ENCODE measurements at regions not wholly inside any gene's neighbourhood (a gene's known extent, or its start where the extent isn't known, plus 50 kb on each side); places are given as distances from the start of the nearest gene placed in this dataset.
"Not testable (repeated sequence)": the region's sequence is repeated elsewhere in the genome, so short reads cannot be mapped to it uniquely, and the experiment has no call there.

DNA sequence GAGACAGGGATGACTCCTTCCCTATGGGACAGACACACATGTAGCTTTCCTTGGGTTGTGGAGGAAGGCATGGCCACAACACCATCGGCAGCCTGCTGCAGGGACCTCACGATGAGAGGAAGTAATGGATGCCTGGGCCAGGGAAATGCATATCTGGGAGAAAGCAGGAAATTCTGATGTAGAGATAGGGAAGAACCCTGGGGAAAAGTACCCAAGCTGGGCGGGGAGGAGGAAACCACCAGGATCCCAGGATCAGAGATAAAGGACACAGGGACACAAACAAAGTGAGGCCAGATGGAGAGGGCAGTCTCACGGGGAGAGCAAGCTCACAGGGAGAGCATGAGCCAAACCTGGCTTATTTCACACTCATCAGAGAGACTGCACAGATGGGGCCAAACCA is 294.7 kb upstream of the TEKT4 start:
- DNase-seq: not testable (repeated sequence)

DNA sequence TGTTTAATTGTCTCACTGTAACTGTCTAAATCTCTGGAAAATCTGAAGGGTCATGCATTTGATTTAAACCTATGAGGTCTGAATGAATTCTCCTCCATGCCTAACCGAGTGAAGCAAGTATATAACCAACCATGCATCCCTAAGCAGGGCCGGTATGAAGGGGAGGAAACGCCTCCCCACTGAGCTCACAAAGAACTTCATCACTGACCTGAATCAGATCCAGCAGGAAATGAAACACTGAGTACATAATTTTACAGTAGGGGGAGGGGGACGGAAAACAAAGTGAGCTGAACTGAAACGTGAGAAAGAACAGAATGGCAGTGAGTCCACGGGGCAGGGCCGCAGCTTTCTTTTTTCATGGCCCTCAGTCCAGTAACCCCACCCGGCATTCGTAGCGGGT is 294.1 kb upstream of the TEKT4 start:
- DNase-seq: peak; percentile 2

DNA sequence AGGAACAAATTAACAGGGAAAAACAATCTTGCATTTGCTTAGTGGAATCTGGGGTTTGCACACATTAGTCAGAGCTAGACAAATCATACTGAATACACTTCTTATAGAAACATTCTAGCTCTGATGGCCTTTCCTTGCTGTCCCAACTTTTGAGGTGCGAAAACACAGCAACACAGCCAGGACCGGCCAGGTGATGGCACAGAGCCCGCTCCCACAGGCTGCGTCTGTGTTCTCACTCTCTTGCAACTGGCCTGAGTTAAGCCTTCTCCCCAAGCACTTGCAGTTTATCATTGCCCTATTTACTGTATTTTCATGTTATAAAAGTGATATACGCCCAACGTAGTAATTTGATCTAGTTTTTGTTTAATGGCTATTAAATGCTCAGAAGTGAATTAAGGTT is 292.0 kb upstream of the TEKT4 start:
- not testable (repeated sequence) for DNase-seq

DNA sequence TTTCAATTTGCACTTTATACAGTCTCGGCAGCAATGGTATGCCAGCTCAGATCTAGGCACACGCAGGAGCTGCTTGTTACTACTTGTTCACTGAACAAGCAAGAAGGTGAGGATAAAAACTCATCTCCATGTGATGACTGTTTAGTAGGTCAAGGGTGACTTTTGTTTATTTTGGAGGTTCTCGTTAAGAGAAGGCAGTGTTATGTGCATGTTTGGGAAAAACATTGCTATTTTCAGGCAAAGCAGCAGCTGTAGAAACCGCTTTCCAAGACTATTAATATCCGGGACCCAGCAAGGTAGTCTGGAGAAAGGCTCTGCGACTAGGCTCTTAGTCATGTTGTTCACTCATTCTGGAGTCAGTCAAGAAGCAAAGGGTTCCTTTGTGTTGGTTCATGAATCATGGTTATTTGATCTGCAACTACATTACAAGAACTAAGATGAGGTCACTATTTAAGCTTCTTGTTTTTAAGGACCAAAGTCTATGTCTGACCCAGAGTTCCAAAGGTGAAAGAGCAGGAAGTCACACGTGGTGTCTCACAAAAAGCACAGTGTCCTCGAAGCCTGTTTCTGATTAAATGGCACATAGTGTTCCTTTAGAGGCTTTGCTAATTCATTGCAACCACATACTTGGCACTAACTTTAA is 288.0 kb upstream of the TEKT4 start:
- not testable (repeated sequence) for DNase-seq

DNA sequence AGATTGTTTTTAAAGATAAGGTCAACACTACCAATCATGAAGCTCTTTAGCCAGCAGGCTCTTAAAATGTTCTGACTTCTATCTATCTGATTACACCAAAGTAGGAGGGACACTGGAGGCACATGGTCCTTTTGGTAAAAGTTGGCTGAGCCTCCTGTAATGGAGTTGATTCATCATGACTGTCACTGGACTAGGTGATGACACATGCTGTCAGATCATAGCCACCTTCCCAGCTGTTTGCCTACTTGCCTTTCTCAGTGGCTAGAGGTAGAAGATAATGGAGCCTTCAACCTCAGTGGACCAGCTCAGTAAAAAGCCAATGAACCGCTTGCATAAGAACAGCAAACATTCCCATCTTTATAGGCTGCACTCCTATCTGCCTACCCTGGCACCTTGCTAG is 286.7 kb upstream of the TEKT4 start:
- DNase-seq: not testable (repeated sequence)

DNA sequence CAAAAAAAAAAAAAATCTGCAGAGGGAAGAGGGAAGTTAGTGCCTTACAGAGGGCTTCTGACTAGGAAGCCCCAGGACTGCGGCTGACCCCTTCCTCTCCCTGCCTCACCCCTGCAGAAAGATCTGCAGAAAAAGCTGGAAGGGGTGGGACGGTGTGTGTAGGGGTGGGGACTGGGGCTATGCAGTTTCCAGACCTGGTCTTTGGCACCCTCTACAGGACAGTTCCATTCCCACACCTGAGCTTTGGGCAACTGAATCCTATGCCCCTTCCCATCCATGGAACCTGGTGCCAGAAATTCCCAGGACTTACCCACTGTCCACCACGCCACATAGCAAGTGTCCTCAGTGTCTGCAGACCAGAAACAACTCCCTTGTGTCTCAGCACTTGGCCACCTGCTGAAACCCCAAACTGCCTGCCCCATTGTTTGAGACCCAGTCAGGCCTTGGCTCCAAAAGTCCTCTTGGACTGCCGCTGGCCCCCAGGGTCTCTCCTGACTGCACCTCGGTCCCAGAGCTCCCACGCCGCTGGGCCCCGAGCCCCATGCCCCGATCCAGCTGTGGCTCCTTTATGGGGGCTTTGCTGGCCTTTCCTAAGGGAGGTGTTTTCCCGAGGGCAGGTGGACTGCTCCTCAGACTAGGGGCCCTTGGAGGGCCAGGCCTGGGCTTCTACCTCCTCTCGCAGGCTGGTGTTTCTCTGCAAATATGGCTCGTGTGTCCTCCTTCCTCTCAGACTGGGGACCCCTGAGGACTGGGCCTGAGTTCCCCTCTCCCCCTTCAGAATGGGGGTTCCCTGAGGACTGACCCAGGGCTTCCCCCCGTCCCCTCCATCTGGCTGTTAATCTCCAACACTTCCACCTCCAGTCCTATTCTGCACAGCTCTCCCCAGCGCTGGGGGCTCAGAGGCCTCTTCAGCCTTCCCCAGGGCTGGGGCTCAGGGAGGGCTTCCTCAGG is 284.9 kb upstream of the TEKT4 start:
- DNase-seq: peak; percentile 1

DNA sequence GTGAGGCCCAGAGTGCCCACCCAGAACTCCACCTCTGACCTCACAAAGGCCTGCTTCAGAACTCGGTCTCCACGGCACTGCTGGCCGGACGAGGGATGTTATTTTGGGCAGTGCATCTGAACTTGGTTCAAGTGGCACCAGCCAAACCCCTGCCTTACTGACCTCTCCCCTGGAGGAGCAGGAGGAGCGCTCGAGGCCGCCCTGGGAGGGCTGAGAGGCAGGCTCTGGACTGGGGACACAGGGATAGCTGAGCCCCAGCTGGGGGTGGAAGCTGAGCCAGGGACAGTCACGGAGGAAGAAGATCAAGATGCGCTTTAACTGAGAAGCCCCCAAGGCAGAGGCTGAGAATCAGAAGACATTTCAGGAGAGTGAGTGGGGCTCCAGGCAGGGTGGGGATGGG is 284.2 kb upstream of the TEKT4 start:
- DNase-seq: not testable (repeated sequence)

DNA sequence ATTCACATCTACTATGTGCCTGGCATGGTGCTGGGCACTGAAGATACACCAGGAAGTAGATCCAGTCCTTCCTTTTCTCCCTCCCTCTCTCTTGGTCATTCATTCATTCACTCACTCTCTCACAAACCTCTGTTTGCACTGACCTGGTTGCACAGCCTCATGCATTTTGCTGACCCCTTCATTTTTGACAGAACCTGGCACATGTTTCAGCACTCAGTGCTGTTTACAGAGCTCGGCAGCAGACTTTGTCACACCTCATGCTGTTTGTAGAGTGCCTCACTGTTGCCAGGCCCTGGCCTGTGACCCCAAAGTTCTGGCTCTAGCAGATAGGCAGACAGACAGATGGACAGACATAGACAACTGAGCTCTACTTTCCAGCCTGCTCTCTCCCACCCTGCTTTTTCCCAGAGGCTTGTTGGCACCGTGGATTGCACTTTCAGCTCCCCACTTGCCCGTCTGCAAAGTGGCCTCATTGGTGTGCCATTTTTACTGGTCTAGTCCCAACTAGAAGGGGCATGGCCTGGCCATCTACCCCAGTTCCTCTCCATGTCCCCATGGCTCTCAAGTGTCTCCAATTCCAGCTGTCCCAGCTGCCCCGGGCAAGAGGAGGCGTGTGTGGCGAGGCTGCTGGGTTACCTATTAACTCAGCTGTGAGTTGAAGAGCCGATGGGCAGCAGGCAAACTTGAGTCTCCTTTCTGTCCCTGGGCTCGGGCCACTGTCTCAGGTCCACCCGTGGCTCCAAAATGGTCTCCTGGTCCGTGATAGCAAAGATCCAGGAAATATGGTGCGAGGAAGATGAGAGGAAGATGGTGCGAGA is 277.0 kb upstream of the TEKT4 start:
- not testable (repeated sequence) for DNase-seq

DNA sequence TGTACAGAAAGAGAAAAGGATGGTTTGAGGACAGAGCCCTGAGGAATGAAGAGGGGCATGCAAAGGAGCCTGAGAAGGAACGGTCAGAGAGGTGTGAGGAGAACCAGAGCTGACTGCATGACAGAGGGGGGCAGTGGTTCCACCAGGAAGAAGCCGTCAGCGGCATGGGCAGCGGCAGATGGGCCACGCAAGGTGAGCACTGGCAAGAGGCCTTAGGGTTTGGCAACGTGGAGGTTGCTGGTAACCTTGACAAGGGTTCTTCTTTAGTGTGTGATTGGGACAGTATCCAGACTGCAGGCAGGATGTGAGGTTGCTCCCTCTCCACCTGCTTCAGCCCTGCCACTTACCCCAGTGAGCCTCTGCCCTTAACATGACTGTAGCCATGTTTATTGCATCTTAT is 275.3 kb upstream of the TEKT4 start:
- not testable (repeated sequence) for DNase-seq

DNA sequence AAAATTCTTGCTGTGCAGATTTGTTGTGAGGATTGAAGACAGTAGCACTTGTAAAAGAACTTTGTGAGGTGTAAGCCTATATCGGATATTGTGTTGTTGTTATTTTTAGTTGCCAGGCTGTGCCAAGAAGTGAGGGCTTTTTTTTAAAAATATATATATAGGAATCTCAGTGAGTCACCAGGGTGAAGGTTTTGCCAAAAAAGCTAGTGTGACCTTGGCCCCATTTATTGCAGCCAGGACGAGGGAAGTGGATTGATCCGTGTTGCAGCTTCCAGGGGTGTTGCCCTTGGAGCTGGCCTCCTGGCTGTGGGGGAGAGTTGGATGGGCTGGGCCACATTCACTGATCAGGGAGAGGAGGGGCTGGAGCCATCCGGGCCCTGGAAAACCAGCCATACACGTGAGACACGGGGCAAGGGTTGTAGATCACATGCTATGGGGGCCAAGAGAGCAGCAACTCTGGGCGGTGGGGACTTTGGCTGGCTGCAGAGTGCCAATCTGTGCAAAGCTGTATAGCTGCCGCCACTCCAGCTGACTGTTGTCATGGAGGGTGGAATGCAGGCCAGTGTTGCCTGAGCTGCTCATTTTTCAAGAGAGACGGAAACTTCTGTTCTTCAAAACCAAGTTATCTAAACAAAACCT is 273.0 kb upstream of the TEKT4 start:
- not testable (repeated sequence) for DNase-seq

DNA sequence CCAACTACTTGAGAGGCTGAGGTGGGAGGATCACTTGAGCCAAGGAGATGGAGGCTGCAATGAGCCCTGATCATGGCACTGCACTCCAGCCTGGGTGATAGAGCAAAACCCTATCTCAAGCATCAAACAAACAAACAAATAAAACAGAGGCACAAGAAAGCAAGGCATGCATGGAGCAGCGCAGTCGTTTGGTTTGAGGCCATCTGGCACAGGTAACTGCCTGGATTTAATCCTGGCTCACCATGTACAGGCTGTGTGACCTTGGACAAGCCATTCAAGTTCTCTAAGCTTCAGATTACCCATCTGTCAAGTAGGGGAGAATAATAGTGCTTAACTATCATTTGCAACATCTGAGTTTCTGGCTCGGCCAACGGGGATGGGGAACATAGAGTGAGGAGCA is 270.3 kb upstream of the TEKT4 start:
- not testable (repeated sequence) for DNase-seq

DNA sequence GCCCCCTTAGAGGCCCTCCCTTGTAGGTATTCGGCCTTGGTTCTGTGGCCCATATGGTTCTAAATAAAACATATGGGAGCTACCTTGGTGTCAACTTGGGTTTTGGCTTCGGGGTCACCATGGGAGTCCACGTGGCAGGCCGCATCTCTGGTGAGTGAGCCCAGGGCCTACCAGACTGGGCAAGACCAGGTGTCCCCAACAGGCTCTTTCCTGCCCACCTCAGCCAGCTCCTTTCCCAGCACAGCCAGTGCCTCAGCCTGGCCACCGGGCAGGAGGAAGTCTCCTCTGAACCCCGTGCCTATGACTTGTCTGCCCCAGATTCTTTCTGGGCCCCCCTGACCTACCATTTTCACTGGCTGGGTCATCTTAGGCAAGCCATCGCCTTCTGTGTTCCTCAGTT is 268.8 kb upstream of the TEKT4 start:
- DNase-seq: no peak

DNA sequence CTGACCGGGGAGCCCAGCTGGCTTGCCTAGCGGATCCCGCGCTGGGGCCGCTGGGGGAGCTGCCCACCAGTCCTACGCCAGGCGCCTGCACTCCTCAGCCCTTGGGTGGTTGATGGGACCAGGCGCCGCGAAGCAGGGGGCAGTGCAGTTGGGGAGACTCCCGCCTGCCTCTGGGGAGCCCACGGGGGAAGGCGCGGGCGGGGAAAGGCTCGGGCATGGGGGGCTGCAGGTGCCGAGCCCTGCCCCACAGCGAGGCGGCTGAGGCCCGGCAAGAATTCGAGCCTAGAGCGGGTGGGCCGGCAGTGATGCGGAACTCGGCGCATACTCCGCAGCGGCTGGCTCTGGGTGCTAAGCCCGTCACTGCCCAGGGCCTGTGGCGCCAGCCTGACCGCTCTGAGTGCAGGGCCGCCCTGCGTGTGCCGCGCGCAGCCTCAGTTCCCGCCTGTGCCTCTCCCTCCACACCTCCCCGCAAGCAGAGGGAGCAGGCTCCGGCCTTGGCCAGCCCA is 249.1 kb upstream of the TEKT4 start:
- DNase-seq: no peak

DNA sequence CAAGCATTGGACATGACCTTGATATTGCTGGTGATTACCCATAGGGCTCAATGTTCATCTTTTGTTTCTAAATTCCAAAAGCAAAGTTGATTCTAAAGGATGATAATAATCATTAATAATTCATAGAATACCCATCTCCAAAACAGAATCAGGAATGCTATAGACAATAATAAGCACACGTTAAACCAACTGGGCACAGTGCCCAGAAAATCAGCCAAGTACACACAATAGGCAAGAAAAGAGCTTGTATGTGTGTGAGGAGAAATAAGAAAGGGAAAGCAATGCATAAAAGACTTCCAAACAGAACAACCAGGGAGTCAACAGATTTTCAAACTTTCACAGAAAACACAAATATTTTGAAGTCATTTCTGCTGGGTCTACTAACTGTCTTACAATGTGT is 242.3 kb upstream of the TEKT4 start:
- DNase-seq: not testable (repeated sequence)

DNA sequence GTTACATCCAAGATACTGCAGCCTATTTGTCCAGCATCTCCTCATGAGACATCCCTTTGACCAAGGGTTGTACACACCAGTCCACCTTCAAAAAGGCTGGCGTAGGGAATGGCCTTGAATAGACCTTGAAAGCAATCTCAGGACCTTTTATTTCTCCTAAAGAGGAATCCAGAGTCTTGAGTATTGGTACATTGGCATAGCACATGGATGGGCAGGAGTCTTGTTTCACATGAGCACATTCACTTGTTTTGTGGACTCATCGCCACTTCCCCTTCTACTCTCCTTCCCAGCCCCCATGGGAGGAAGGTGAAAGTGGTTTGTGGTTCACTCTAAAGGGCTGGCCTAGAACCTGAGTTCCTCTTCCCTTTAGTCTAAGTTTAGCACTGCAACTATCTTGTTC is 229.8 kb upstream of the TEKT4 start:
- not testable (repeated sequence) for DNase-seq

DNA sequence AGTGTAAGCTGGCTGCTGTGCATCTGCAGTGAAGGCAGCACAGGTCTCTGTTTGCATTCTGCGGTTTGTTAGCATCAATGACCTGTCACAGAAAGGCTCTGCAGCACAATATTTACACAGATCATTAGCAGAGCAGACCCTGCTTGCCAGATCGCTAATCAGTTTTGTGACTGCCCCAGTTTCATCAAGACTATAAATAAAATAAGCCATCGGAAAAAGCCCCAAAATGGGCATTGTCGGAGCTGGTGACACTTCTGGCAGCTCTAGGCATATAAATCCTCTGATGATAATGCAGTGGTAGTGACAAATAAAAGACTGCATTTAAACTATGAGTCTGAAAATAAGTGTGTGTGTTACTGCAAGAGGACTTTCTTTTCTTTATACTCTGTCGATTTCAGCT is 219.1 kb upstream of the TEKT4 start:
- DNase-seq: not testable (repeated sequence)

DNA sequence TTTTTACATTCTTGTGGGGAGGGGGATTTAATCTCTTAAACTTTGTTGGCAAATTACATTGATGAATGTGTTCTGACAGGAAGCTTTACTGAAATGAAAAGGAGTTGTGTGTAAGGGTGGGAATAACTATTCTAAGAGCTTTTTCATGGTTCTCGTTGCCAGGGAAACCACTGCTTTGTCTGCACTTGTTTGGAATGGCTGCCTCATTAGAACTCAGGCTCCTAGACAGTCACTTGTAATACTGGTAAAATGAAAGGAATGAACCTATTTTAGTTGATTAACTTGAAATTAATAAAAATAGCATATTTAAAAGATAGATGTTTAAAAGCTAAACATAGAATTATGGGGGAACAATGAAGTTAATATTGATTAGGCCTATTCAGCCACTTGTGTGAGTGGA is 201.4 kb upstream of the TEKT4 start:
- DNase-seq: not testable (repeated sequence)

DNA sequence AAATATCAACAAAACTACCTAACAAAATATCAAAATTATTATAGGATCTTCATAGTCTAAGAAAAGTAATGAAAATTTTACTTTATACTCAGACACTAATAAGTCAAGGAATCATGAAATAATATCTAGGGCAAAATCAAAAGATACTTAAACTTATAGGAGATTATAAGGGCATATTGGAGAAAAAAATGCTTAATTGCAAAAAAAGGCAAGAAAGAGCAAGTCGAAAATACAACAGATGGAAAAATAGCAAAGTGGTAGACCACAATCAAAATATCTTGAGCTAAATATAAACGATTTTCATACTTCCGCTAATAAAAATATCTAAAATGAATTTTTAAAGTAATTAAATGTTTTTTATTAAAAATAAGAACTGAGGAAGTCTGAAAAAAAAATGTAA is 177.0 kb upstream of the TEKT4 start:
- DNase-seq: not testable (repeated sequence)

DNA sequence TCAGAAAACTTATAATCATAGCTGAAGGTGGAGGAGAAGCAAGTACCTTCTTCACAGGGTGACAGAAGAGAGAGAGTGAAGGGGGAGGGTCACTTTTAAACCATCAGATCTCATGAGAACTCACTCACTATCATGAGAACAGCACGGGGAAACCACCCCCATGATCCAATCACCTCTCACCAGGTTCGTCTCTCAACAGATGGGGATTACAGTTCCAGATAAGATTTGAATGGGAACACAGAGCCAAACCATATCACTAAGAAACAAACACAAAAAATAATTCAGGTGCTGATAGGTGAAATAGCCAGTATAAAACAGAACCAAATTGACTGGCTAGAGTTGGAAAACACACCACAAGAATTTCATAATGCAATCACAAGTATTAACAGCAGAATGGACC is 162.2 kb upstream of the TEKT4 start:
- not testable (repeated sequence) for DNase-seq

DNA sequence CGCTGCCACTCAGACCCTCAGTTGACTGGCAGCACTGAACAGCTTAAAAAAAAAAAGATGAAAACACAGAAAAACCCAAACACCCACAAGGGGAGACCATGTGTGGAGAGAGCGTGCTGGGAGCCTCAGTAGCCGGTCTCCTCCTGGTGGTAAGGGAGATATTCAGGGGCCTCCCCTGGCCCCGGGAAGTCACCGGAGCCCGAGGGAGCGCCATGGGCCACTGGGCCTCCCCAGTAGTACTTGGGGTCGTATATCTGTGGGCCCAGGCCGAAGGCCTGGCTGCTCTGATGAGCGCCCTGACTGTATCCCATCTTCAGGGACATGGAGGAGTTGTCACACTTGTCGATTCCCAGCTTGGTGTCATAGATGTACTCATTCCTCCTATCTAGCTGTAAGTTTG is 145.7 kb upstream of the TEKT4 start:
- DNase-seq: no peak

DNA sequence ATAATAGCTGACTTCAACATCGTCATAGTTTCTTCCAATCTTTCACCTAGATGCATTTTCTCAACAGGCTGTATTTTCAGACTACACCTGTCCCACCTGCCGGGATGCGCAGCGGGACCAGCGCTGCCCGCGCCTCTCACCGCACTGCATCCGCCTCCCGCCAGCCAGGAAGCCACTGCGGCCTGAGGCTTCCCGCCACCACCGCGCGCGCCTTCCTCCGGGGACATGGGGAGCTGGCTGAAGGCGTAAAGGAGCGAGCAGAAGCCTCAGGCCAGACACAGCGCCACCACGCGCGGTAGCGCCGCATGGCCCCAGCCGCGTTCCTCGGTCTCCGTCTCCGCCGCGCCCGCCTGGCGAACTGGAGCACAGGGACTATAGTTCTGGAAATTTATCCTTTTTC is 135.7 kb upstream of the TEKT4 start:
- DNase-seq: not testable (repeated sequence)

DNA sequence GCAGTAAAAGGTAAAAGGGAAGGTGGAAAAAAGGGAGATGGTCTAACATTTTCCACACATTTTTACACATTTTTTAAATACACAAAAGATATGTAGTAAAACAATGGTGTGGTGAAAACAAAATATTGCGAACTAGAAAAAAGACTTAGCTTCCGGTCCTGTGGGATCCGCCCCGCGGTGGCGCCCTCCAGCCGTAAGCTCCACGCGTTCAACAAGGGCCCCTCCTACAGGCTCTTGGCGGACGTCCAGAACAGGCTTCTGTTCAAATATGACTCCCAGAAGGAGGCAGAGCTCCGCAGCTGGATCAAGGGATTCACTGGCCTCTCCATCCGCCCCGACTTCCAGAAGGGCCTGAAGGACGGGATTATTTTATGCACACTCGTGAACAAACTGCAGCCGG is 134.1 kb upstream of the TEKT4 start:
- not testable (repeated sequence) for DNase-seq
